HG02588 (cell line): ENCODE measurements at regions not wholly inside any gene's neighbourhood (a gene's known extent, or its start where the extent isn't known, plus 50 kb on each side); places are given as distances from the start of the nearest gene placed in this dataset.

ENCODE experiments used
- ATAC-seq: cut with Tn5 transposase; IDR thresholded peaks from one replicate; pipeline ENCODE4 v1.9.1; 2021; ENCODE audit warnings: mild to moderate bottlenecking, moderate library complexity; ENCODE audit not compliant: unreplicated experiment

- ATAC-seq = peak; percentile 91
Measured at GRCh38 chr13:64993514-64994164, 2236.5 kb downstream of the PCDH9 start.

- no peak for ATAC-seq
Measured at GRCh38 chr13:64992314-64992713, 2237.8 kb downstream of the PCDH9 start.

GRCh38 chr13:64985075-64985474 is 2245.1 kb downstream of the PCDH9 start:
- ATAC-seq = no peak

- ATAC-seq = no peak
Measured at GRCh38 chr13:64962404-64962803, 2267.7 kb downstream of the PCDH9 start.

- no peak for ATAC-seq
Measured at GRCh38 chr13:64959276-64959675, 2270.9 kb downstream of the PCDH9 start.

- no peak for ATAC-seq
Measured at GRCh38 chr13:64958106-64958505, 2272.0 kb downstream of the PCDH9 start.

- no peak for ATAC-seq
Measured at GRCh38 chr13:64938660-64939059, 2291.5 kb downstream of the PCDH9 start.

- no peak for ATAC-seq
Measured at GRCh38 chr13:64937302-64937701, 2292.8 kb downstream of the PCDH9 start.

- ATAC-seq = no peak
Measured at GRCh38 chr13:64936879-64937278, 2293.3 kb downstream of the PCDH9 start.

GRCh38 chr13:64935441-64935840 is 2294.7 kb downstream of the PCDH9 start:
- no peak for ATAC-seq

- ATAC-seq = no peak
Measured at GRCh38 chr13:64934569-64935362, 2295.4 kb downstream of the PCDH9 start.

GRCh38 chr13:64930636-64931035 is 2299.5 kb downstream of the PCDH9 start:
- peak; percentile 38 for ATAC-seq

GRCh38 chr13:64928696-64929499 is 2301.2 kb downstream of the PCDH9 start:
- peak; percentile 92 for ATAC-seq

- no peak for ATAC-seq
Measured at GRCh38 chr13:64925727-64926126, 2304.4 kb downstream of the PCDH9 start.

- ATAC-seq = no peak
Measured at GRCh38 chr13:64925284-64925683, 2304.9 kb downstream of the PCDH9 start.

GRCh38 chr13:64924401-64924800 is 2305.7 kb downstream of the PCDH9 start:
- no peak for ATAC-seq

- ATAC-seq = no peak
Measured at GRCh38 chr13:64917566-64917965, 2312.6 kb downstream of the PCDH9 start.

- no peak for ATAC-seq
Measured at GRCh38 chr13:64912141-64912540, 2318.0 kb downstream of the PCDH9 start.

GRCh38 chr13:64910096-64910495 is 2320.0 kb downstream of the PCDH9 start:
- no peak for ATAC-seq

- no peak for ATAC-seq
Measured at GRCh38 chr13:64909184-64909583, 2321.0 kb downstream of the PCDH9 start.

GRCh38 chr13:64900039-64900438 is 2330.1 kb downstream of the PCDH9 start:
- no peak for ATAC-seq

GRCh38 chr13:64884976-64885375 is 2345.2 kb downstream of the PCDH9 start:
- no peak for ATAC-seq
